GM20000 (cell line): ENCODE measurements at regions not wholly inside any gene's neighbourhood (a gene's known extent, or its start where the extent isn't known, plus 50 kb on each side); places are given as distances from the start of the nearest gene placed in this dataset.
A peak's percentile ranks its signal among the peaks of the same experiment; 100 is the strongest.

Source experiments
- DNase-seq: peaks from one replicate; pipeline ENCODE4 v3.0.0; 2012; ENCODE audit warnings: low spot score
- TF ChIP-seq, protein P1 (sequence below): IDR thresholded peaks from 2 replicates; pipeline ENCODE4 v1.5.1; 2012; ENCODE audit warnings: mild to moderate bottlenecking, control low read depth; ENCODE audit errors: extremely low read depth, missing control alignments

DNA sequence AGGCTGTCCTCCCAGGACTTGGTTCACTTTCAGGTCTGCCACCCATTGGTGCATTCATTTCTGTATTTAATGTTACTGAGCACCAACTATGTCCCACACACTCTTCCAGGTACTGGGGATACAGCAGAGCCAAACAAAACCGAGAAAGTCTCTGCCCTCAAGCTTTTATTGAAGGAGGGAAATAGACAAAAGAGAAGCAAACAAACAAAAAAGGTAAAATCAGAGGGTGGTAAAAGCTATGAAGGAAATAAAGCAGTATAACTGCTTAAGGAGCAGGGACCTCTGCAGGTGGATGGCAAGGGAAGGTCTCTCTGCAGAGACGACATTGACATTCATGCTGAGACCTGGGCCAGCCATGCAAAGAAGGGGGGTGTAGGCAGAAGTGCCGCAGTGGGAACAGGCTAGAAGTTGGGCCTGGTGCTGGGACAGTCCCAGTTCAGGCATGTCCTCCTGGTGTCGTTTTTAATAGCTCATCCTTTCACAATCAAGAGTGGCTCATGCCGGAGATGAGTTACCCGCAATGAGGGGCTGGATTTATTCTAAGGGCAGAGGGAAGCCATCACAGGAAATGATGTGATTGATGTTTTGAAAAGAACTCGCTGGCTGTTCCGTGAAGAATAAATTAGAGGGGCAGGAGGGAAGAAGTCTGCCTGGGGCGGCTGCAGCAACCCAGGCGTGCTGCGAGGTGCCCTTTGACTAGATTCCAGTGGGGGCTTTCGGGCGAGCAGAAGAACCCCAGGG, 72.8 kb downstream of the IRF2BPL start:
- DNase-seq, result peak; percentile 66

DNA sequence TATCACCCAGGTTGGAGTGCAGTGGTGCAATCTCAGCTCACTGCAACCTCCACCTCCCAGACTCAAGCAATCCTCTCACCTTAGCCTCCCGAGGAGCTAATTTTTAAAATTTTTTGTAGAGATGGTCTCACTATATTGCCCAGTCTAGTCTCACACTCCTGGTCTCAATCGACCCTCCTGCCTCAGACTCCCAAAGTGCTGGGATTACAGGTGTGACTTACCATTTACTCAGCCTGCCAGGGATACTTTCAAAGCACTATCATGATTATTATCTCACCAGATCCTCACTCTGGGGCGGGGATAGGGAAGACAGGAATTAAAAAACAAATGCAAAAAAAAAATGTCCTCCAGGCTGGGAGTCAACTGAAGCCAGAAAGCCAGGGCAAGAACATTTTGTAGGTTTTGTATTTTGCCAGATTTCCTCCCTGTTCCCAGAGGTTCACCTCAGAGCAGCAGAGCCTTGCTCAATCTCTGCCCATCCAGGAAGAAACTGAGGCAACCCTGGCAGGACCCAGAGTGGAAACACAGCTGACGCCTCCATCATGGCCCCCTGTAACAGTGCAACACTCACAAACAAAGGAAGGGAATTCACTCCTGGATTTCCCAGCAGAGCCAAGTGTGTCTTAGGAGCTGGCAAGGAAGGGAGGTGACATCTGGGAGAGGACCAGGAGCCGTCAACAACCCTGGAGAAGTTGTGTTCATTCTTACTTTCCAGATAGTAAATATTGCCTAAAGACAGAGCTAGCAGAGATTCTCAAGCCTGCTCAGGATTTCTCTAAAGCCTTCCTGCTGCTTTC, 73.9 kb downstream of the IRF2BPL start:
- TF ChIP-seq, protein P1, sequence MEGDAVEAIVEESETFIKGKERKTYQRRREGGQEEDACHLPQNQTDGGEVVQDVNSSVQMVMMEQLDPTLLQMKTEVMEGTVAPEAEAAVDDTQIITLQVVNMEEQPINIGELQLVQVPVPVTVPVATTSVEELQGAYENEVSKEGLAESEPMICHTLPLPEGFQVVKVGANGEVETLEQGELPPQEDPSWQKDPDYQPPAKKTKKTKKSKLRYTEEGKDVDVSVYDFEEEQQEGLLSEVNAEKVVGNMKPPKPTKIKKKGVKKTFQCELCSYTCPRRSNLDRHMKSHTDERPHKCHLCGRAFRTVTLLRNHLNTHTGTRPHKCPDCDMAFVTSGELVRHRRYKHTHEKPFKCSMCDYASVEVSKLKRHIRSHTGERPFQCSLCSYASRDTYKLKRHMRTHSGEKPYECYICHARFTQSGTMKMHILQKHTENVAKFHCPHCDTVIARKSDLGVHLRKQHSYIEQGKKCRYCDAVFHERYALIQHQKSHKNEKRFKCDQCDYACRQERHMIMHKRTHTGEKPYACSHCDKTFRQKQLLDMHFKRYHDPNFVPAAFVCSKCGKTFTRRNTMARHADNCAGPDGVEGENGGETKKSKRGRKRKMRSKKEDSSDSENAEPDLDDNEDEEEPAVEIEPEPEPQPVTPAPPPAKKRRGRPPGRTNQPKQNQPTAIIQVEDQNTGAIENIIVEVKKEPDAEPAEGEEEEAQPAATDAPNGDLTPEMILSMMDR, result no peak
- no peak for DNase-seq

More for the DNA sequence above, 72.8 kb downstream of the IRF2BPL start:
- TF ChIP-seq, protein P1, result no peak

DNA sequence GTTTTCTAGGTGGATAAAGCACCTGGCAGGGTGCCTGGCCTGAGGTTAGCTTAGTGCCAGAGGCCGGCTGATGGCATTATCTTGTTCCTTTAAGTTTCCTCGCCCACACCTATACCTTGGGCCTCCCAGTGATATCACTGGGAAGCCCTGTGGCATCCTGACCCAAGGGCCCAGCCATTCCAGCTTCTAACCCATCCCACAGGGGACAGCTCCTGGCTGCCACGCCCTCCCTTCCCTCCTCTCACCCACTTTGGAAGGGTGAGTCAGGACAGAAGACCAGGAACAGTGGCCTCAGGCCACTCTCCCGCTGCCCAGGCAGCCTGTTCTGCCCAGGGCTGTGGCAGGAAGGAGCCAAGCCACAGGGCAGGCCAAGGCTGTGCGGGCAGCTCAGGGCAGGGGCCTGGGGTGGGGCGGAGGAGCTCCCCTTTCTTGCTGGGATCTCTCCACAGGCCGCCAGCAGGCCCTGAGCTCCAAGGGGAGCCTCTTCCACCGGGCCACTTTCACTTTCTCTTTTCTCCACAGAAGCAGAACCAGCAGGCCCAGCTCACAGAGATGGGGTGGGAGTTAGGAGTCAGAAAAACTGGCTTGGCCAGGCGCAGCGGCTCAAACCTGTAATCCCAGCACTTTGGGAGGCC, 75.1 kb downstream of the IRF2BPL start:
- TF ChIP-seq, protein P1, result no peak
- DNase-seq, result peak; percentile 69

- no peak for DNase-seq
- TF ChIP-seq, protein P1, result no peak
Observed at GRCh38 chr14:76951166-76951565, 77.3 kb downstream of the IRF2BPL start.

DNA sequence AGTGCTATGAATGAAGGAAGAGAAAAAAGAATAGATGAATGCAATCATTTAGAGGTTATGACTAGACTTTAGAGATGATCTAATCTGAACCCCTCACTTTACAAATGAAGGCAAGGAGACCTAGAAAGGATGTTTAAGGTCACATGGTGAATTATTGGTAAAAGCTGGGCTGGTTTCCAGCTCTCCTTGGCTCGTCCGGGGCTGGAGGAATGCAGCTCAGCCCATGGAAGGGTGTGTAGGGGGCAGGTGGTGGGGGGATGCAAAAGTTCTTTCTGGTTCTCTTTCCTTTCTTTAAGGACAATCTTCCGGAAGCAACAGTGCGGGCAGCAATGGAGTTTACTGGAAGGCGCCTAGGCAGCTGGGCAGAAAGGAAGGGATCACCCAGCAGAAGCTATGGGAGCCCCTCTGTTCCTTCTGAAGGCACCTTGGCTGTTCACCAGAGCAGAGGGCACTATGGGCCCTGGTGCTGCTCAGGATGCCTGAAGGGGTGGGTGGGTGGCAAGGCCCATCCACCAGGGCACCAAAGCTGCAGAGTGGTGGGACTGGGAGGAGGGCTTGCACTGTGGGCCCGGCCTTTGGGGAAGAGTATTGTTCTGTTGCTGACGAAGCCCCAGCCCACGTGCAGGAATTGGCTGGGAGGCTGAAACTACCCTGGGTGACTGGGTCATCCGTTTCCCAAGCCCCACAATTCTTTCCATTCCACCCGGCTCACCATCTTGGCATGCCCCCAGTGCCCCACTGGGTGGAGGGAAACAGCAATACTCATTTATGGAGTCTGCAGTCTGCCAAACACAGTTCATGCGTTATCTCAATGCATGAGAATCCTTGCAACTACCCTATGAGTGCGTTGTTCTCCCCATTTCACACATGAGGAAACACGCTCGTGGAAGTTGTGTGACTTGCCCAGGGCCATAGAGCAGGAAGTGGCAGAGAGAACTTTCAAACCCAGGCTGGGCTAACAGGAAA, 78.2 kb downstream of the IRF2BPL start:
- TF ChIP-seq, protein P1, result no peak
- DNase-seq, result no peak

DNA sequence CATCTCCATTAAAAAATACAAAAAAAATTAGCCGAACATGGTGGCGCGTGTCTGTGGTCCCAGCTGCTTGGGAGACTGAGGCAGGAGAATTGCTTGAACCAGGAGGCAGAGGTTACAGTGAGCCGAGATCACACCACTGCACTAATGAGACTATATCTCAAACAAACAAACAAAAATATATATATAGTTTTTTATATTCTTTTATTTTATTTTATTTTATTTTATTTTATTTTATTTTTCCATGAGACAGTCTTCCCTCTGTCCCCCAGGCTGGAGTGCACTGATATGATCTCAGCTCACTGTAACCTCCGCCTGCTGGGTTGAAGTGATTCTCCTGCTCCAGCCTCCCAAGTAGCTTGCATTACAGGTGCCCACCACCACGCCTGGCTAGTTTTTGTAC, 79.5 kb downstream of the IRF2BPL start:
- TF ChIP-seq, protein P1, result no peak
- no peak for DNase-seq
